ENCODE measurements at regions not wholly inside any gene's neighbourhood (a gene's known extent, or its start where the extent isn't known, plus 50 kb on each side); places are given as distances from the start of the nearest gene placed in this dataset.

GRCh38 chr14:89613260-89614008, 196.4 kb upstream of the FOXN3 start:
- Histone ChIP-seq H3K27me3 (no peaks in the 10 kb centered on the region), H3K9me3 (no peaks in the 10 kb centered on the region), H3K36me3 (no peaks in the 10 kb centered on the region), H3K4me3 (no peak overlapping the region), H3K4me1 (peaks cover 0 to 52% of the 10 kb centered on the region in 2 donors), H3K27ac (no peak overlapping the region)
- TF ChIP-seq CTCF (IDR thresholded peaks at IDR 0.05): no peak
- no peak for DNase-seq (ENCODE audit: low spot score)

DNA sequence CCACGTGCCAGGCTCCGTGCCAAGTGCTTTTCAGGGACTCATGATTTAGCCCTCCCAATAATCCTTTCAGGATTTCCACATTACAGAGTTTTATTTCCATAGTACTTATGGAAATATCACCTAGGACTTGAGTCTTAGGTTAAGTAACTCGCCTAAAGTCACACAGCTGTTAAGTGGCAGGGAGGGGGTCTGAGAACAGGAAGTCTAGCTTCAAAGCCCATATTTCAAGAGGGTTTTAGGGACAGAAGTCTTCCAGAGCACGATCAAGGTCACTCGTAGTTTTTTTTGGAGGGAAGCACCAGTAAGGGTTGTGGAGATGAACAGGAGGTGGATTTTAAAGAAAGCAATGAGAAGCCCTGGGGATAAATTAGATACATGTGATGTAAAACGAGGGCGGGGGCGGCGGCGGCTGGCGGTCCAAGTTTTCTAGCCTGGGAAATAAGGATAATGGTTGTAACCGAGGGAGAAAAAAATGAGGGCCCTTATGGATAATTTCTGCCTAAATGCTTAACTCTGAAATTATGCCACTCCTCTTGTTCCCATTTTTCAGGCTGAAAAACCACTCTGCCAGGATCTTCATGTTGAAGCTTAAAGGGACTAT, 192.6 kb upstream of the FOXN3 start:
- H3K9me3 ChIP-seq: peaks cover 0 to 5% of the 10 kb centered on the region in 2 donors

GRCh38 chr14:89607453-89607852, 190.4 kb upstream of the FOXN3 start:
- no peak overlapping the region for H3K27ac ChIP-seq
- no peaks in the 10 kb centered on the region for H3K36me3 ChIP-seq
- H3K27me3 ChIP-seq: no peaks in the 10 kb centered on the region
- no peak for DNase-seq (ENCODE audit: low spot score)
- no peak for TF ChIP-seq CTCF (IDR thresholded peaks at IDR 0.05)
- H3K4me3 ChIP-seq: no peak overlapping the region
- H3K4me1 ChIP-seq: peaks cover 0 to 10% of the 10 kb centered on the region in 2 donors
- peaks cover 0 to 5% of the 10 kb centered on the region in 2 donors for H3K9me3 ChIP-seq

More for the DNA sequence above, 192.6 kb upstream of the FOXN3 start:
- Histone ChIP-seq H3K4me1 (peaks cover 0 to 24% of the 10 kb centered on the region in 2 donors), H3K27ac (no peak overlapping the region), H3K4me3 (no peak overlapping the region), H3K27me3 (no peaks in the 10 kb centered on the region), H3K36me3 (no peaks in the 10 kb centered on the region)
- no peak for TF ChIP-seq CTCF (IDR thresholded peaks at IDR 0.05)
- no peak for DNase-seq (ENCODE audit: low spot score)

DNA sequence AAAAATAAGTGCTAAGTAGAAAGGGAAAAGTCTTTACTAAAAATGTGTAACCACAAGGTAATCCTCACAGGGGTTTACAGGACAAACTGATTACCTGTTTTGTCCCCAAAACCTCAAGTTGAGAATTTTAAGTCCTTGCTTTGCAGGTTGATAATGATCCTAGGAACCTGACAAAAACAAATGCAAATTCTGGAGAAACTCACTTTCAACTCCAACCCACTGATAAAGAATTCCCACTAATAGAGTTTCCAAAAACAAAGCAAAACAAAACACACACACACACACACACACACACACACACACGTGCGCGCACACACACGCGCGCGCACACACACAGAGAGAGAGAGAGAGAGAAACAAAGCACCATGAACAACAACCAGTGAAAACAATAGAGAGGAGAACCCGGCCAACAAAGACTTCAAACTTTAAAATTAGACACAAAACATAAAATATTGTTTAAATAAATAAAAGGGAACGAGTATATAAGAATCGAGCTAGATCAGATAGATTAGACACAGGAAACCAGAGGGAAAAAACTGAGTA, 187.0 kb upstream of the FOXN3 start:
- no peak for DNase-seq (ENCODE audit: low spot score)
- Histone ChIP-seq H3K27ac (no peak overlapping the region), H3K36me3 (no peaks in the 10 kb centered on the region), H3K9me3 (peaks cover 0 to 13% of the 10 kb centered on the region in 2 donors), H3K4me1 (peaks cover 0 to 12% of the 10 kb centered on the region in 2 donors), H3K4me3 (no peak overlapping the region), H3K27me3 (no peaks in the 10 kb centered on the region)
- TF ChIP-seq CTCF (IDR thresholded peaks at IDR 0.05): no peak

DNA sequence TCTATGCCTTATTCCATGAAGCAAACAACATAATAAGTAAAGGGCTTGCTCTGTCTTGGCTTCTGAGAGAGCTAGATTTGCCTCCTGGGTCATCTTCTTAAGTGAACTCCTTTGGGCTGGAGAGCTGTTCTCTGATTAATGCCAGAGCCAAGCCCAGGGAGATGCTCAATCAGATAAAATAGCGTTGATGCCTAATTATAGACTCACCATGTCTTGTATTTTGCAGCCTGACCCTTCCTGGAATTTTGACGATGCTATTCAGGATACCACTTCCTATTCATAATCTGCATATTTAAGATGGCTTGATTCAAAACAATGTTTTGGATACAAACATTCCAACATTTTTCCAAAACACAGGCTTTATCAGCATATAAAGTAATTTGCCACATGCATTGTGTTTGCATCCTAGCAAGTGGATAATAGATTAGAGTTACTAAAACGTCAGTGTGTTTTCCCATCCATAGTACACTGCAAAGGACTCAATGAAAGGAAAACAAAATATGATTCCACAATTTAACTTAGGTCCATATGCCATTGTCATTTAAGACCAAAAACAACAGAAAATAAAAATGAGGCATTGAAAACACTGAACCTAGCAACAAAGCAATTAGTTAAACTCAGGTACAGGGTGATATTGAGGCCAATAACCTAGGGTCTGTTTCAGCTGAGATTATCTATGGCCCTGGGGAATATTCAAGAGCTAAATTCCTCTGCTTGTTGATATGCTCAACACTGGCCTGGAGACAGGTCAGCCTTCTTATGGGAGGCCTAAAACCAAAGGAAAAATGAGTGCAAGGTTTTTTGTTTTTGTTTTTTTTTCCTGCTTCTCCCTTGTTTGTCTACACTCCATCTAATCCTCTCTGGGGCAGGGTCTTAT, 184.2 kb upstream of the FOXN3 start:
- TF ChIP-seq CTCF (IDR thresholded peaks at IDR 0.05): no peak
- peaks cover 0 to 12% of the 10 kb centered on the region in 2 donors for H3K4me1 ChIP-seq
- no peaks in the 10 kb centered on the region for H3K36me3 ChIP-seq
- H3K4me3 ChIP-seq: no peak overlapping the region
- DNase-seq (ENCODE audit: low spot score): no peak
- no peaks in the 10 kb centered on the region for H3K27me3 ChIP-seq
- H3K27ac ChIP-seq: peak overlapping the region in 1 of 2 donors; percentile 10
- H3K9me3 ChIP-seq: peaks cover 0 to 35% of the 10 kb centered on the region in 2 donors
